Spleen (tissue), 7 donors: ENCODE measurements at regions not wholly inside any gene's neighbourhood (a gene's known extent, or its start where the extent isn't known, plus 50 kb on each side); places are given as distances from the start of the nearest gene placed in this dataset.

Experiments
- POLR2A ChIP-seq, 3 donors: fragments of 450-650 bp; IDR thresholded peaks; one replicate each; pipeline ENCODE4 v1.5.1; 2017; ENCODE audit warnings: antibody characterized with exemption in 3 of 3, mild to moderate bottlenecking in 1 of 3
- TF ChIP-seq, protein P1 (sequence below), 11 experiments: fragments of 200-600 bp in 7 of 11; fragments of 450-650 bp in 4 of 11; sonication (generic) in 4 of 11; IDR thresholded peaks in 8 of 11; conservative IDR thresholded peaks in 3 of 11; 1 replicate in 7 of 11; 2 replicates in 4 of 11; pipeline versions ENCODE4 v1.4.0 to v1.8.0; 2016 to 2021; ENCODE audit warnings: antibody characterized with exemption in 11 of 11, inconsistent platforms in 4 of 11, mild to moderate bottlenecking in 1 of 11
- donor health status: DM: no; HTN: no; CAD: no; lungs with moderate emphysema.
- donor health status: DM: no; HTN: no; CAD: no.
- donor health status: DM: no; HTN: no; CAD: no.

DNA sequence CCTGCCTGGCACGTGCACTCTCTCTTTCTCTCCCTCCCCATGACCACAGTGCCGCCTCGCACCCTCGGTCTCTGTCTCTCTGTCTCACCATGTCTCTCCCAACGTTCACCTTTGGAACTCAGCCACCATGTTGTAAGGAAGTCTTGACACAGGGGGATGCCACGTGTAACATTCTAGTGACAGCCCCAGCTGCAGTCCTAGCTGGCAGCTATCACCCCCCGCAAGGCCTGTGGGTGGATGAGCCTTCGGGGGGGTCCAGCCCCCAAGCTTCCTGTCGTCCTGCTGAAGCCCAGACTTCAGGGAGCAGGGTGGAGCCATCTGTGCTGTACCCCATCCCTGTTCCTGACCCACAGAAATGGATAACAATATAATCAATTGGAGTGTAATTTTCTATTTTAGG, 118.5 kb downstream of the SOX1 start:
- TF ChIP-seq, protein P1, sequence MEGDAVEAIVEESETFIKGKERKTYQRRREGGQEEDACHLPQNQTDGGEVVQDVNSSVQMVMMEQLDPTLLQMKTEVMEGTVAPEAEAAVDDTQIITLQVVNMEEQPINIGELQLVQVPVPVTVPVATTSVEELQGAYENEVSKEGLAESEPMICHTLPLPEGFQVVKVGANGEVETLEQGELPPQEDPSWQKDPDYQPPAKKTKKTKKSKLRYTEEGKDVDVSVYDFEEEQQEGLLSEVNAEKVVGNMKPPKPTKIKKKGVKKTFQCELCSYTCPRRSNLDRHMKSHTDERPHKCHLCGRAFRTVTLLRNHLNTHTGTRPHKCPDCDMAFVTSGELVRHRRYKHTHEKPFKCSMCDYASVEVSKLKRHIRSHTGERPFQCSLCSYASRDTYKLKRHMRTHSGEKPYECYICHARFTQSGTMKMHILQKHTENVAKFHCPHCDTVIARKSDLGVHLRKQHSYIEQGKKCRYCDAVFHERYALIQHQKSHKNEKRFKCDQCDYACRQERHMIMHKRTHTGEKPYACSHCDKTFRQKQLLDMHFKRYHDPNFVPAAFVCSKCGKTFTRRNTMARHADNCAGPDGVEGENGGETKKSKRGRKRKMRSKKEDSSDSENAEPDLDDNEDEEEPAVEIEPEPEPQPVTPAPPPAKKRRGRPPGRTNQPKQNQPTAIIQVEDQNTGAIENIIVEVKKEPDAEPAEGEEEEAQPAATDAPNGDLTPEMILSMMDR (IDR thresholded peaks at IDR 0.05 in 8 of 11, conservative IDR thresholded peaks at IDR 0.05 in 3 of 11): no peak
- no peak for TF ChIP-seq POLR2A (IDR thresholded peaks at IDR 0.05)
